ENCODE measurements at regions not wholly inside any gene's neighbourhood (a gene's known extent, or its start where the extent isn't known, plus 50 kb on each side); places are given as distances from the start of the nearest gene placed in this dataset.

- no peak for TF ChIP-seq CTCF (IDR thresholded peaks at IDR 0.05; ENCODE audit: extremely low read depth in 1 of 2, insufficient read depth in 1 of 2, low read depth in 1 of 2, low read length in 2 of 2)
- no peak for TF ChIP-seq POLR2A (IDR thresholded peaks at IDR 0.05; ENCODE audit: low read depth, low read length)
- TF ChIP-seq MAX (IDR thresholded peaks at IDR 0.05; ENCODE audit: insufficient read depth, insufficient read length), result no peak
- no peak for TF ChIP-seq FOS (IDR thresholded peaks at IDR 0.05; ENCODE audit: borderline replicate concordance, insufficient read depth, low read length)
- no peak for TF ChIP-seq EZH2 (IDR thresholded peaks at IDR 0.05; ENCODE audit: borderline replicate concordance, low read depth, low read length, severe bottlenecking)
- no peak for TF ChIP-seq POLR2AphosphoS5 (IDR thresholded peaks at IDR 0.05; ENCODE audit: insufficient read depth, low read depth, low read length)
- TF ChIP-seq JUN (IDR thresholded peaks at IDR 0.05; ENCODE audit: borderline replicate concordance, insufficient read depth, insufficient read length, low read depth), result no peak
- TF ChIP-seq GATA2 (IDR thresholded peaks at IDR 0.05; ENCODE audit: insufficient read depth, insufficient read length, low read depth, low read length), result no peak
- TF ChIP-seq MYC (IDR thresholded peaks at IDR 0.05; ENCODE audit: low read depth, low read length), result no peak
Observed at GRCh38 chr10:23872290-23872689, 336.6 kb upstream of the KIAA1217 start.
